GM18502 (cell line): ENCODE measurements at regions not wholly inside any gene's neighbourhood (a gene's known extent, or its start where the extent isn't known, plus 50 kb on each side); places are given as distances from the start of the nearest gene placed in this dataset.

Experiments
- ATAC-seq: cut with Tn5 transposase; IDR thresholded peaks from one replicate; pipeline ENCODE4 v1.9.1; 2021; ENCODE audit warnings: mild to moderate bottlenecking; ENCODE audit not compliant: unreplicated experiment, poor library complexity

DNA sequence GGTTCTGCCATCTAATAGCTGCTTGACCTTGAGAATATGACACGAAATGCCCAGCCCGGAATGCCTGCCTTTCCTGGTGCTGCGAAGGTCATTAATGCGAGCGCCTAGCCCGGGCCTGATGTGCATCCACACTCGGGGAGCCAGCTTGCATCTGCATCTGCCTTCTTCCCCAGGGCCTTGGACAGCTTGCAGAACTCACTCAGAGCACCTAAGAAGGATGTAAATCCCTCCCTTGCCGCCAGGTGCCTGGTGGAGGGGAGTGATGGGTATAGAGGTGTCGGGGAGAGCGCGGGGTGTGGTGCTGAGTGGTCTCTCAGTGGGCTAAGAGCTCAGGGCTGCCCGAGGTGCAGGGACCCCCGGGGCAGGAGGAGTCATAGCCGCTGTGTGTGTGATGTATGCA, 127.2 kb downstream of the MRPL36 start:
- ATAC-seq: no peak

DNA sequence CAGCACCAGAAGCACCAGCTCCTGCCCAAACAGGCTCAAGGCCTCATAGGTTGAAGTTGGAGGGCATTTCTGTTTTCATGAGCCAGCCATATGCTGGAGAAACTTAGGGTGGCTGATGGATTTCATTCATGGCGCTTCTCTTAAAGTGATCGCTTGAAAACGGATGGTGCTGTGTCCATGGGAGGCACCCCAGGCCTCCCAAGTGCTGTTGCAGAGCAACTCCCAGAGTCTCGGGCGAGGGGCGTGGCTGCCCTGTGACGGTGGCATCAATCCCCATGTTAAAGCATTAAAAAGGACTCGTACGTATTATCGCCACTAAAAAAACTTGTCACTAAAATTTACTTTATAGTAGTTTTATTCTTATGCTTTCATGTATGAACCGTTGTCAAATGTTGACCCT, 128.3 kb downstream of the MRPL36 start:
- ATAC-seq: no peak

DNA sequence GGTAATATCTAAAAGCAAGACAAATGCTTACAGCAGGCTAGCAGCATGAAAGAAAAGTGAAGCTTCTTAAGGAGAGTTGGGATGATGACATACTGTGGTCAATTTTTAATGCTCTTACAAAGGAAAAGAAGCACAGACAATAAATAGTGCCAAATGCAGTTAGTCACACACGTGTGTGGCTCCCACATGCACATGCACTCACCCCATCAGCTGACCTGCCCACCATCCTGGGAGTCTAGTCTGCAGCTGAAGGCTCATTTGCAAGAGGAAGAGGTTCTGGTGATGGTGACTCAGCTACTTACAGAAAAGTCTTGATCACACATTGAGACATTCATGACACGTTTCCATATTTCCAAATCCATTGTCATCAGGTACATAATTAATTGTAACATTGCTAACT, 129.3 kb downstream of the MRPL36 start:
- no peak for ATAC-seq

DNA sequence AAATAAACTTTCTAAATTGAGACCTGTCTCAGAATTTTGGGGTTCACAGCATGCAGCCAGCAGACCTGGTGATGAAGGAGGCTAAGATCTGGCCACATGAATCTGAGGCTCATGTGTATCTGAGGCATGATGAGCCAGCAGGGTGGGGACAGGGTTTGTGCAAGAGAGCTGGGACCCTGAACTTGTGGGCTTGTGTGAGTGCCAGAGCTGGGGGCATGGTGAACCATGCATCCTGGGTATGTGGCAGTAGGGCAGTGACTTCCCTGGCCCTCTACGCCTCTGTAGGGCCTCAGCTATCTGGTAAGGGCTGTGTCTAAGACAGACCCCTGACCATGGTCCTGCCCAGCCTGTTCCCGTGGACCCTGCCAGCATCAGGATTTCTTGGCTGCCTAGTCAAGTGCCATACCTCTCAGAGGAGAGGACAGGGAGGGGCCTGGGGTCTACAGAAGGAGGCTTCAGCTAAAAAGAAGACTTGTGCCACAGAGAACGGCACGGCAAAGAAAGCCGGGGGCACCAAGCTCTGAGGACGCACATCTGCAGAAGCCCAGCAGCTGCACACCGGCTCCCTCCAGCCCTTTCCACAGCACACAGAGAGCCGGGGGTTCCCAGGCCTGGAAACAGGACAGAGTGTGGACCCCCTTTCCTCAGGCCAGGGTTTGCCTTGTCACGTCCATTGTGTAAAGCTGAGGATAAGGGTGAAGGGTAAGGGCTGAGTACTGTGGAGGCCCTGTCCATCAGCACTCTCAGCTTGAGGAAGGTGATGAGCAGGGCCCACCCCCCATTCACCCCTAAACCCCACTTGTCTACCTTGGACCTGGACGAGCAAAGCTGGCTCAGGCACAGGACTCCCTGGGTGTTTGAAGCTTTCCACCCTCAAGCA, 130.1 kb downstream of the MRPL36 start:
- ATAC-seq: no peak

DNA sequence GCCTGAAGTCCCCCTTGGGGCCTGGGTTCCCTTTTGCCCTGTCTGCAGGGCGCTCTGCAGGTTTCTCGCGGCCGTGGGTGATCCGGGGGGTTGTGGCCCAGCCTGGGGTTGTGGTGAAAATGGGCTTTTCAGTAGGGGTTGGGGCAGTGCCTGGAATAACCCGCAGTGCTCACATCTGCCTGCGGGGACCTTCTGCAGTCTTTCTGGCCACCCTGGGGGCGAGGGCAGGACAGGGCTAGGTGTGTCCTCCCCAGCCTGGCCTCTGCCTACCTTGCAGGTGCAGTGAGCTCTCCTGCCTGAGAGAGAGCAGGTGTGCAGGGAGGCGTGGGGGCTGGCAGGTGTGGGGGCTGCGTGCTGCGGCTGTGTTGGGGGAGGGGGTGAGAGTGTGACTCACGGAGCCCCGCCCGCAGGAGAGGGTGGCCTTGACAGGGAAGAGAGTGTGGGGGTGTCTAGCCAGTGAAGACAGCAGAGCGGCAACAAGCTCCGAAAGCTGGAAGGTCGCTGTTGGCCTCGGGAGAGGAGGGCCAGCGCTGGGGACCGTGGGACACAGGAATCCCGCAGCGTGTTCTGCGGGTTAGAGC, 131.4 kb downstream of the MRPL36 start:
- ATAC-seq: no peak

DNA sequence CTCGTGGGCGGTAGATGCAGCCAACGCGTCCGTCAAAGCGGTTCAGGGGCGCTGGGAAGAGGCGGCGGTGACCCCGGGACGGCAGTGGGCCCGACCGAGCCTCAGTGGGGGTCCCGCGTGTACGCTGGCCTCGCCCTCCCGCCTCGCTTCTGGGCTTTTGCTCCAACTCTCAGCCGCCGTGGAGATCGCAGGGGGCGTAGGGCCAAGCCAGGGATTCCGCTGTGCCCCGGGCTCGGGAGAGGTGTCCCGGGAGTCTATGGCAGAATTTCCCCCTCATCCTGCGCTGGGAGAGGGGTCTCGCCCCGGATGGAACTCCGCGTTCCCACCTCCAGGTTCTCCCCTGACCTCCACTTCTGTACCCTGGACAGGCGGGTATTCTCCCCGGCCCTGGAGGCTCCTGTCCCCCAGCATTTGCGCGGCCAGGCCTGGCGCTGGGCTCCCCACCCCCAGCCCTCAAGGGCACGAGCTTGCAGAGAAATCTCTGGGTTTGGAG, 131.9 kb downstream of the MRPL36 start:
- ATAC-seq: no peak

DNA sequence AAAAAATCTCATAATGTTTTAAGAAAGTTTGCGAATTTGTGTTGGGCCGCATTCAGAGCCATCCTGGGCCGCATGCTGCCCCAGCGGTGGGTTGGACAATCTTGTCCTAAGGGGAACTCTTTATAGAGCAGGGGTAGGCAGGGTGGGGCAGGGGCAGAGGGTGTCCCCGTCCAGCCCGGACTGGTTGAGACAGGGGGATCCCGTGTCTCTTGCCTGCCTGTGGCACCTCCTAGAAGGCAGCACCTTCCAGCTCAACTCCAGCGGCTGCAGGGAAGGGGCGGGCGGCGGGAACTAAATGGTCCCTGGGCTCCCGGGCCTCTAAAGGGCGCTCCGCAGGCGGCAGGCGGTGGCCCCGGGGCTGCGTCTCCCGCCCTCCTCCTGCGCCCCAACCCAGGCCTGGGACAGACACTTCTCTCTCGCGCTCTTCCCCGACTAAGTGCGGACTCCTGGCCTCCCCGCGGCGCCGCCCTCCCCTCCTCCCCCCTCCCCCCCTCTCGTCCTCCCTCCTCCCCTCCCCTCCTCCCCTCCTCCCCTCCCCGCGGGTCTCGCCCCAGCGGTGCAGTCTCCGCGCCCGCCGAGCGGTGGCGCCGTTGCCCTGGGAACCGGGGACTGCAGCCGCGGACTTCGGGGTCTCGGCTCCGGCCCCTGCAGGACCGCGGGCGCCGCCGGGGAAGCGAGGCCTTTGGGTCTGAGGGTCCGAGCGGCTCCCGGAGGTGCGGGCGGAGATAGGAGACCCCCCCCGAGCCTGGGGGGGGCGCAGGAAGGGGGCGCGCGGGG, 132.6 kb downstream of the MRPL36 start:
- no peak for ATAC-seq

DNA sequence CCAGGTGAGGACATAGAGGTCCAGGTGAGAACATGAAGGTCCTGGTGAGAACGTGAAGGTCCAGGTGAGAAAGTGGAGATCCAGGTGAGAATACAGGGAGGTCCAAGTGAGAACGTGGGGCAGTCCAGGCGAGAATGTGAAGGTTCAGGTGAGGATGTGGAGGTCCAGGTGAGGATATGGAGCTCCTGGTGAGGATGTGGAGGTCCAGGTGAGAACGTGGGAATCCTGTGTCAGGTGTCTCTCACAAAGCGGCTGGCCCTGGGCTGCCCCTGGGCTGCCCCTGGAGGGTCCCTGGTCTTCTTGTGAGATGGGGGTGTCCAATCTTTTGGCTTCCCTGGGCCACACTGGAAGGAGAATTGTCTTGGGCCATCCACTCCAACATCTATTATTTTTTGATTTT, 133.4 kb downstream of the MRPL36 start:
- no peak for ATAC-seq

DNA sequence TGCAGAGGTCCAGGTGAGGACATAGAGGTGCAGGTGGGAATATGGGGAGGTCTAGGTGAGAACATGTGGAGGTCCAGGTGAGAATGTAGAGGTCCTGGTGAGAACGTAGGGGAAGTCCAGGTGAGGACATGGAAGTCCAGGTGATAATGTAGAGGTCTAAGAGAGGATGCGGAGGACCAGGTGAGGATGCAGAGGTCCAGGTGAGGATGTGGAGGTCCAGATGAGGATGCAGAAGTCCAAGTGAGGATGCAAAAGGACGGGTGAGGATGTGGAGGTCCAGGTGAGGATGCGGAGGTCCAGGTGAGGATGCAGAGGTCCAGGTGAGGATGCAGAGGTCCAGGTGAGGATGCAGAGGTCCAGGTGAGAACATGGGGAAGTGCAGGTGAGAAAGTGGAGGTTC, 133.8 kb downstream of the MRPL36 start:
- no peak for ATAC-seq

DNA sequence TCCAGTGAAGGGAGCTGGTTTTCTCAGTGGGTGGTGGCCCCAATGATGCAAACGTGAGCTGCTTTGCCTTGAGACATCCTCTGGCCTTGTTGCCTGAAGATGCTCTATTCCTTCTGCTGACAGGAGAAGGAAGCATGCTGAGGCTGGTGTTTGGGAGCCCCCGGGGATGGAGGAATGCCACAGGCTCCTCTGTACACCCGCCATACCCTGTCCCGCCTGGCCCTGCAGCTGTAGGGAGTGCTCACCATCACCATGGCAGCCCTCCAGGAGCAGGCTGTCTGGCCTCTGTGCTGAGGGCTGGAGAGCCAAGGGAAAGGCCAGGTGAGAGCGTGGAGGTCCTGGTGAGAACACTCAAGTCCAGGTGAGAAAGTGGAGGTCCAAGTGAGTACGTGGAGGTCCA, 134.4 kb downstream of the MRPL36 start:
- ATAC-seq: no peak

DNA sequence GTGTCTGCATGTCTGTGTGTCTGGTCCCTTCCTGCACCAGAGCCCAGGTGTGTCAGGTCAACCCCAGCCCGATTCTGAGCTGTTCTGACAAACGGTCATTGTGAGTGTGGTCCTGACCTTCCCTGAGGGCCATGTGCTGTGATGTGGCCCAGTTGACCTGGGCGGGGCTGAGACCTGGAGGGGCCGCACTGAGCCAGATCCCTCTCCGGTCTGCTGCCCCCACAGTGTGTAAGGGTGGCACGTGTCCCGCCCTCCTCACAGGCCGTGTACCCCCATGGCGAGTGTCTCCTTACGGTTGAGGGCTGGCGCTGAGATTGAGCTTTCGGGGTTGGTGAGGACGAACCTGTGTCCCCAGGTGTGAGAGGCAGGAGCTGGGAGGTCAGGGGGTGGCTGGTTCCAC, 136.5 kb downstream of the MRPL36 start:
- no peak for ATAC-seq

DNA sequence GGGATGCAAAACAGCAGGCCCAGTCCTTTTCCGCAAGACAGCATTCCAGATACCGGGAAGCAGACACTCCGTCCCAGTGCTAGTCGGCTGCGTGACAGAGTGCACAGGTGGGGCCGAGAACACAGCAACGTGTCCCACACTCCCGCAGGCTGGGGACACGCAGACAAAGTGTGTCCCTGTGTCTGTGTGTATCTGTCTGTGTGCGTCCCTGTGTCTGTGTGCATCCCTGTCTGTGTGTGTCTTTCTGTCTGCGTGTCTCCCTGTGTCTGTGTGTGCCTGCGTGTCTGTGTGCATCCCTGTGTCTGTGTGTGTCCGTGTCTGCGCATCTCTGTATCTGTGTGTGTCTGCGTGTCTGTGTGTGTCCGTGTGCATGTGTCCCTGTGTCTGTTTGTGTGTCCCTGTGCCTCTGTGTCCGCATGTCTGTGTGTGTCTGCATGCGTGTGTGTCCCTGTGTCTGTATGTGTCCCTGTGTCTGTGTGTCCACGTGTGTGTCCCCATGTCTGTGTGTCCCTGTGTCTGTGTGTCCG, 137.0 kb downstream of the MRPL36 start:
- ATAC-seq: no peak

DNA sequence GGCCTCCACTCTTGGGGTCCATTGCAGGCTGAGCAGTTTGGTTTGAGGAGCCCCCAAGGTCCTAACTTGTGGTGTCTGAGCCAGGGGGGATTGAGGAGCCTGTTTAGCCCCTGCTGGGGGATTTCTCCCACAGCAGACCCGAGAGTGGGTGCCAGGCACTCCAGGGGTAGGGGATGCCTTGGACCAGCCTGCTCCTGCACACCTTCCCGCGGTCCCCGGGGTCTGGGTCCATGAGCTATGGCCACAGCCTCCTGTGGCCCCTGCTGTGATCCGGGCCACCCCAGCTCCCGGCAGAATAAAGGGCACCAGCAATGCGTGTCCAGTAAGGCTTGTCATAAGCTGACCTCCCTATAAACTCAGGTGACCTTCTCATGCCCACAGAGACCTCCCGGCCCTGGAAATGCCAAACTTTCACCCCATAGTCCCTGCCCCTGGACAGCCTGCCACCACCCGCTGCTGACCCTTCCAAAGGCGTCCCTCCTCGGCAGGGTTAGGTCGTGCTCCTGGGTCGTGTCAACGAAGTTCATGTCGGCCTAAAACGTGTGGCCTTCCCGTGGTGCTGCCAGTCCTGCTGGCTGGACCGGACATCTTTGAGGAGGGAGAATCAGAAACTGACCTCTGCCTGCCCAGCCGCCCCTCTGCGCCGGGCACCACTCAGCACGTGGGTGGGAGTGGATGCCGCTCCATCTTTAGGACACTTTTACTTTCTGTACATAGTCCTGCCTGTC, 137.6 kb downstream of the MRPL36 start:
- ATAC-seq: no peak

DNA sequence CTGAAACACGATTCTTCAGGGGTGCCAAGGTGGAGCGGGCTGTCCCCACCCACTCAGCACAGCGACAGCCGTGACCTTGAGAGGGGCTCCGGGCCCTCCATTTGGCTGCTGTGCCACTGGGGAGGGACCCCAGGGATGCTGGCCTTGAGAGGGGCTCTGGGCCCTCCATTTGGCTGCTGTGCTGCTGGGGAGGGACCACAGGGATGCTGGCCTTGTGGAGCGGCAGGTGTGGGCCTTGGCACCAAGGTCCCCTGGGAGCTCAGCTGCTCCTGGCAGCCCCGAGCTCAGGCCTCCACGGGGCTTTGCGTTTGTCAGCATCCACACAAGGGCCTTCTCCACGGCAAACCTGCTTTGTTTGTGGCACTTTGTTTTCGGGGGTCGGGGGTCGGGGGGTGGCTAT, 137.6 kb upstream of the LPCAT1 start:
- no peak for ATAC-seq

DNA sequence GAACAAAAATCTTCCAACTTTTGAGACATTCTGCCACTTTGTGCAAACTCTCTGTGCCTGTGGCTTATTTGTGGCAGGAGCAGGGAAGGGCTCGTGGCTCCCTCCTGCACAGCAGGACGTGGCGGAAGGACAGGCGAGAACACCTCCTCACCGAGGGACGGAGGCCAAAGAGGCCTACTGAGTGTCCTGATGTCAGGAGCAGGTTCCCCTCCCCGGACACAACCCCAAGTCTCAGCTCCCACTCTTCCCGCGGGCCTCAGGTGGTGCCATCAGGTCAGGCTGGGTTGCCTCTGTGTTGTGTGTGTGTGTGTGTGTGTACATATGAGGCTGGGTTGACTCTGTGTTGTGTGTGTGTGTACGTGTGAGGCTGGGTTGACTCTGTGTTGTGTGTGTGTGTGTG, 136.8 kb upstream of the LPCAT1 start:
- no peak for ATAC-seq

DNA sequence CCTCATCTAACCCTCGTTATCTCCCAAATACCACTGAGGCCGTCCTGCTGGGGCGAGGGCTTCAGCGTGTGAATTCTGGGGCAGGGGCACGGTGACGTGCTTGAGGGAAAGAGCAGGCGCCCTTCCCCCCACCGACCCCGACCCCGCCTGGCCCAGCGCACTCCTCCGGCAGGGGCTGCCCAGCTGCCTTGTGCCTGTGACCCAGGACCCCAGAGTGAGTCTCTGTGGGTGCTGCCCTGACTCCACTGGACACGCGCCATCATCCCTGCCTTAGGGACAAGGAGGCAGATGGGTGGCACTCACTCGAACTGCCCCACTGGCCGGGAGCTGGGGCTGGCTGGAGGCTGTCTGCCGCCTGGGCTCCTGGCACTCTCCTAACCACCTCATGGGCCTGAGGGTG, 136.2 kb upstream of the LPCAT1 start:
- ATAC-seq: no peak

DNA sequence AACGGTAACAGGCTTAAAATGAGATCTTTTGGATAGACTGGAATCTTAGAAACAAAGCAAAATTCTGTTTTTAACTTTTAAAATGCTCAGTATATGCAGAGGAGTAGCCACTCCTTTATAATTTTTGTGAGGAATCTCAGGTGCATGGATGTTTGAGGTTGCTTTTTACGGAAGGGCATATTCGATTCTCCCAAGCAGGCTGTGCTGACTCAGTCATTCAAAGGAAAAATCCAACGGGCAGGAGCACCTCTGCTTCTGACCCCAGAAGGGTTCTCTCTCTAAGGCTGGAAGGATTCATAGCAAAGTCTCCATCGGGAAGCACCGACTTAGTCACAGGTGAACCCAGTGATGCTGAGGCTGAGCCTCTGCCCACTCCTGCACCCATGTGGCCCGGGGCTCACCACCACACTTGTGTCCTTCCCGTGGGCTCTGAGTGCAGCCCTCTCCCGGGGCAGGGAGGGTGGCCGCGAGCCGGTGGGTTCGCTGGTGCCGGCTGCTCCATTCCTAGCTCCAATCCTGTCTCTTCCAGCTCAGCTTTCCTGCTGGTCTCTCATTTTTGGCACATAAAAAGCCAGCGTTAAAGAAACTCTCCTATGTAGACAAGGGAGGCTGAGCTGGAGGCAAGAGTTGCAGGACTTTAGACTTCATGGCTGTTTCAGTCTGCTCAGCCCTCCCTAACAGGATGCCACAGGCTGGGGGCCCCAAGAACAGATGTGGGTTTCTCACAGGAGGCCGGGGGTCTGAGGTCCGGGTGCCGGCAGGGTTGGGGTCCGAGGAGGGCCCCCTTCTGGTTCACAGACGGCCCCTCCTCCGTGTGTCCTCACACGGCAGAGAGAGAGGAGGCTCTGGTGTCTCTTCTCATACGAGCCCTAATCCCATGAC, 135.6 kb upstream of the LPCAT1 start:
- ATAC-seq: no peak

DNA sequence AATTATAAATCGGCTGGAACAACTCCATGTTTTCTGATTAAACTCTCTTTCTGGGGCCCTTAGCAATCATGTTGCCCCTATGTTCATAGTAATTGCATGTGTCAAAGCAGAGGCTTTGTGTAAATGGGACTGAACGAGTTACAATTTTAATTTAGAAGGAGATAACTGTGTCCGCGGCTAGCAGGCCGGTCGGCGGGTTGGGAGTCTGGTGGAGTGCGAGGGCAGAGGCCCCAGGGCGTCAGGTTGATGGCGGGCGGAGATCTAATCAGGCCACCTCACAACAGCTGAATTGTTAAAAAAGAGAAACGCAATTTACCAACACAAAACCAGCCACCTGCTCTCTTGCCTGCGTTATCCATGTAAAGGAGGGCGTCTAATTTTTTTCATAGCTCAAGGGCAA, 134.9 kb upstream of the LPCAT1 start:
- ATAC-seq: no peak

DNA sequence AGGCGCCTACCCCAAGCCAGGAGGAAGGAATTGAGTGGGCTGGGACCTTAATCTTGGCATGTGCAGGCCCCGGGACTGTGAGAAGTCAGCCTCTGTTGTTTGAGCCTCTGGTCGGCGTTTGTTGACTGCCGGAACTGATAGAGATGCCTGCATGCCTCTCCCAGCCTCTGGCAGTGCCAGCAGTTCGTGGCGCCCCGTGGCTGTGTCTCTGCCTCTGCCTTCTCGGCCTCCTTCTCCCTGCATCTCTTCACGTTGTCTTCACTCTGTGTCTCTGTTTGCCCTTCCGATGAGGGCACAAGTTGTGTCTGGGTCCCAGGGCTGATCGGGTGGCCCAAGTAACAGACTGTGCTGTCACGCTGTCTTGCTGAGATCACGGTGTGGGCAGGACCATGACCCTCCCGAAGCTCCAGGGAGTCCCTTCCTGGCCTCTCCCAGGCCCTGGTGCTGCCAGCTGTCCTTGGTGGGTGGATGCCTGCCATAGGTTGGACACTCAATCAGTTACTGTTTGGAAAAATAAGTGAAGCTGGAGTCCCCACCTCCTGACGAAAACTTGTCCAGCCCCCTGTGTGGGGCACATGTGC, 133.5 kb upstream of the LPCAT1 start:
- no peak for ATAC-seq
